C4-2B (cell line): ENCODE measurements at regions not wholly inside any gene's neighbourhood (a gene's known extent, or its start where the extent isn't known, plus 50 kb on each side); places are given as distances from the start of the nearest gene placed in this dataset.

Experiments
- H3K27ac ChIP-seq: fragments of 450-650 bp; 2 replicates; pipeline ENCODE4 v1.5.1; 2017
- CTCF ChIP-seq: fragments of 450-650 bp; conservative IDR thresholded peaks from 2 replicates; pipeline ENCODE4 v1.5.1; 2017; ENCODE audit warnings: mild to moderate bottlenecking
- ZFX ChIP-seq: fragments of 450-650 bp; IDR thresholded peaks from 2 replicates; pipeline ENCODE4 v1.6.1; 2017

- TF ChIP-seq CTCF (no peak), ZFX (no peak)
- H3K27ac ChIP-seq, result no peak overlapping the region
These were observed 744.3 kb upstream of the ATXN8OS start for GRCh38 chr13:69363360-69363759.

GRCh38 chr13:69331245-69331644, 776.4 kb upstream of the ATXN8OS start:
- TF ChIP-seq CTCF (no peak), ZFX (no peak)
- no peak overlapping the region for H3K27ac ChIP-seq

GRCh38 chr13:69324090-69324886, 783.3 kb upstream of the ATXN8OS start:
- no peak for TF ChIP-seq ZFX
- peak; percentile 29 for TF ChIP-seq CTCF
- no peak overlapping the region for H3K27ac ChIP-seq

- TF ChIP-seq CTCF (no peak), ZFX (no peak)
- H3K27ac ChIP-seq, result no peak overlapping the region
These were observed 788.0 kb upstream of the ATXN8OS start for GRCh38 chr13:69319656-69320055.

- TF ChIP-seq ZFX, result no peak
- TF ChIP-seq CTCF, result no peak
- H3K27ac ChIP-seq, result no peak overlapping the region
These were observed 792.6 kb upstream of the ATXN8OS start for GRCh38 chr13:69315039-69315438.

- TF ChIP-seq ZFX, result no peak
- 0 out of 2 replicates have a peak, but pooled peaks have one; percentile 3 for TF ChIP-seq CTCF
- no peak overlapping the region for H3K27ac ChIP-seq
These were observed 800.9 kb upstream of the ATXN8OS start for GRCh38 chr13:69306766-69307165.

- no peak for TF ChIP-seq ZFX
- no peak for TF ChIP-seq CTCF
- no peak overlapping the region for H3K27ac ChIP-seq
These were observed 807.5 kb upstream of the ATXN8OS start for GRCh38 chr13:69300131-69300530.
